Activated T-cell treated with anti-CD3 and anti-CD28 coated beads, Interleukin-2, amount 50 U/mL, for 4 hours (primary cell): ENCODE measurements at regions not wholly inside any gene's neighbourhood (a gene's known extent, or its start where the extent isn't known, plus 50 kb on each side); places are given as distances from the start of the nearest gene placed in this dataset.

Experiments used
- ATAC-seq, 2 donors: fragments of 200-7000 bp; cut with Tn5 transposase; one replicate each; pipeline ENCODE4 v1.10.0; 2021
- DNase-seq: peaks from one replicate; pipeline ENCODE4 v3.0.0-alpha.2; 2020
- H3K27me3 Mint-ChIP-seq: one replicate; pipeline ENCODE4 v1.8.0; 2021; ENCODE audit warnings: low read depth, mixed read lengths
- H3K36me3 Mint-ChIP-seq: one replicate; pipeline ENCODE4 v1.8.0; 2022; ENCODE audit warnings: mixed read lengths; ENCODE audit not compliant: insufficient read depth
- H3K4me1 Mint-ChIP-seq: one replicate; pipeline ENCODE4 v1.8.0; 2021; ENCODE audit warnings: low read depth, mixed read lengths
- H3K4me3 Mint-ChIP-seq: one replicate; pipeline ENCODE4 v1.8.0; 2021; ENCODE audit warnings: mild to moderate bottlenecking, moderate library complexity, mixed read lengths
- H3K9me3 Mint-ChIP-seq: one replicate; pipeline ENCODE4 v1.8.0; 2021; ENCODE audit warnings: mixed read lengths

- no peaks in the 10 kb centered on the region for H3K36me3 Mint-ChIP-seq
- no peaks in the 10 kb centered on the region for H3K4me1 Mint-ChIP-seq
These were observed 460.3 kb downstream of the SPRY1 start for GRCh38 chr4:123856689-123857545.

DNA sequence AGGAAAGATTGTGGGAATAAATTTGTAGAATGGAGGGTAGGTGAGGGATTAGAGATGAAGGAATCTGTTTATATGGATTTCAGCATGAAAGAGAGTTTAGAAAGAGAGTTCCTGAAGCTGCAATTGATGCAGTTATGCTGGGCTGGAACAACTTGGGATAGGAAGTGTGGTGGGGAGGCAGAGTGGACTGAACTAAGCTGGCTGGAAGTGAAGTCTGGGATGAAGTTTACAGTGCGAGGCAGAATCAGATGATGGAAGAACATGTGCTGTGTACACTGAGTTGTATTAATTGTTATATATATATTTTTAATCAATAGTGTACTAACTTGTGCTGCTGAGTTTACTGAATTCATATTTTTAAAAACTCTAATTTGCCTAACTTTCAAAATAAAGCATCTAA lies 461.9 kb downstream of the SPRY1 start:
- no peak for DNase-seq
- no peaks in the 10 kb centered on the region for H3K36me3 Mint-ChIP-seq
- H3K4me1 Mint-ChIP-seq, result no peaks in the 10 kb centered on the region
- ATAC-seq, result no peak
- H3K9me3 Mint-ChIP-seq, result no peaks in the 10 kb centered on the region
- H3K4me3 Mint-ChIP-seq, result no peak overlapping the region
- H3K27me3 Mint-ChIP-seq, result no peaks in the 10 kb centered on the region

More at GRCh38 chr4:123856689-123857545, 460.3 kb downstream of the SPRY1 start:
- no peaks in the 10 kb centered on the region for H3K27me3 Mint-ChIP-seq
- H3K4me3 Mint-ChIP-seq, result no peak overlapping the region
- H3K9me3 Mint-ChIP-seq, result no peaks in the 10 kb centered on the region
- DNase-seq, result no peak
- no peak for ATAC-seq

- H3K9me3 Mint-ChIP-seq, result no peaks in the 10 kb centered on the region
- no peaks in the 10 kb centered on the region for H3K36me3 Mint-ChIP-seq
- no peaks in the 10 kb centered on the region for H3K4me1 Mint-ChIP-seq
- H3K27me3 Mint-ChIP-seq, result no peaks in the 10 kb centered on the region
- H3K4me3 Mint-ChIP-seq, result no peak overlapping the region
- ATAC-seq (no peak), DNase-seq (no peak)
These were observed 466.2 kb downstream of the SPRY1 start for GRCh38 chr4:123862812-123863211.

DNA sequence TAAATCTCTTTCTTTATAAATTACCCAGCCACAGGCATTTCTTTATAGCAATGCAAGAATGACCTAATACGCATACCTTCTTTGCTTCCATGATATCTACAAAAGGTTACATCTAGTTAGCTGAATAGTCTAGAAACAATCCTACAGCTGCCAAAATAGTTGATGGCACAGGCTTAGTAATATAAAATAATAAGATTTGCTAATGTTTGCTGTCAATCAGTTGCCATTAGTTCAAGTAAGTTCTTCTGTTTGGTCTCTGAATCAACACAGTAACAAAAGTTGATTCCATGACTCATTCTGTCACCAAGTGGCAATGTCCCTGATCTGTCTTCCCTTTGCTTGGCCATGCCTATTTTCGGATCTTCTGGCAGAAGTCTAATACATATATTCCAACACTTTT lies 470.2 kb downstream of the SPRY1 start:
- ATAC-seq, result no peak
- H3K27me3 Mint-ChIP-seq, result no peaks in the 10 kb centered on the region

GRCh38 chr4:123867910-123868587 lies 471.5 kb downstream of the SPRY1 start:
- DNase-seq (no peak), ATAC-seq (no peak)

More for the DNA sequence above, 470.2 kb downstream of the SPRY1 start:
- peaks cover 3% of the 10 kb centered on the region for H3K9me3 Mint-ChIP-seq
- H3K4me1 Mint-ChIP-seq, result no peaks in the 10 kb centered on the region
- H3K36me3 Mint-ChIP-seq, result no peaks in the 10 kb centered on the region
- no peak for DNase-seq
- H3K4me3 Mint-ChIP-seq, result no peak overlapping the region

GRCh38 chr4:123869286-123870215 lies 473.0 kb downstream of the SPRY1 start:
- ATAC-seq (no peak), DNase-seq (no peak)
- Mint-ChIP-seq H3K4me3 (no peak overlapping the region), H3K9me3 (peaks cover 3% of the 10 kb centered on the region), H3K27me3 (no peaks in the 10 kb centered on the region), H3K4me1 (no peaks in the 10 kb centered on the region), H3K36me3 (no peaks in the 10 kb centered on the region)

More at GRCh38 chr4:123867910-123868587, 471.5 kb downstream of the SPRY1 start:
- Mint-ChIP-seq H3K4me1 (no peaks in the 10 kb centered on the region), H3K4me3 (no peak overlapping the region), H3K36me3 (no peaks in the 10 kb centered on the region), H3K27me3 (no peaks in the 10 kb centered on the region), H3K9me3 (peaks cover 3% of the 10 kb centered on the region)

- H3K9me3 Mint-ChIP-seq, result peaks cover 3% of the 10 kb centered on the region
- H3K36me3 Mint-ChIP-seq, result no peaks in the 10 kb centered on the region
- no peak overlapping the region for H3K4me3 Mint-ChIP-seq
- H3K27me3 Mint-ChIP-seq, result no peaks in the 10 kb centered on the region
- ATAC-seq (no peak), DNase-seq (no peak)
- no peaks in the 10 kb centered on the region for H3K4me1 Mint-ChIP-seq
These were observed 473.8 kb downstream of the SPRY1 start for GRCh38 chr4:123870216-123870876.

DNA sequence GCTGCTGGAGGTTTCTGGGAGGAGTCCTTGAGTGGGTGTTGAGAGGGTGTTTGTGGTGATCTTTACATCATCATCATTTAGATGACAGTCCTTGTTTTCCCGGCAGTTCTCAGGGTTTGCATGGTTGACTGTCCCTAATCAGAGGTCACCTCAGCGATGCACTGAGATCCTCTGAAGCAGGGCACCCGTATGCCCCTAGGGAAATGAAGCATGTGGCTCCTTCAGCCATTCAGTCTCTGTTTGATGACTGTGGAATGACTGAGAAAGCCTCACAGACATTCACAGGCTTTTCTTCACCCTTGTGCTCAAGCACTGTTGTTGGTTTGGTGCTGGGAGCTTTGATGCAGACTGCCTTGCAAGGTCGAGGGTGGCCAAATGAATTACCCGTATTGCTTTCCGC lies 474.7 kb downstream of the SPRY1 start:
- no peaks in the 10 kb centered on the region for H3K36me3 Mint-ChIP-seq
- no peaks in the 10 kb centered on the region for H3K4me1 Mint-ChIP-seq
- no peak for ATAC-seq
- no peak overlapping the region for H3K4me3 Mint-ChIP-seq
- H3K27me3 Mint-ChIP-seq, result no peaks in the 10 kb centered on the region
- H3K9me3 Mint-ChIP-seq, result peaks cover 3% of the 10 kb centered on the region
- no peak for DNase-seq

DNA sequence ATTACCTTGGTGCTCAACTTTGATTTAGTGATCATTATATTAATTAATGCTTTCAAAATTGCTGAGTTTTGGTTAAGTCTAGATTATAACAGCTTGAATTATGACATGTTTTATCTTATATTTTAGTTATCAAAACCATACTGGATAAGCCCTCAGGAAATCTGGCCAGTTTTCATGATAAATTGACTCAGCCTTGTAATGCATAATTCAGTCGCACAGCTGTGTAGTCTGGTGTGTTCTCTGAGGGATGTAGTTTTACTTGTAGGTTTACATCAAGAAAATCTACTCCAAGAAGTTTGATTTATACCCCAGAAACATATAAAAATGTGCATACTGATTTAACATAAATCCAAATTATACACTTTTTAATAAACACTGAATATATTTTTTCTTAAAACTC lies 477.5 kb downstream of the SPRY1 start:
- DNase-seq, result no peak
- H3K27me3 Mint-ChIP-seq, result no peaks in the 10 kb centered on the region
- H3K4me1 Mint-ChIP-seq, result no peaks in the 10 kb centered on the region
- no peak for ATAC-seq
- H3K9me3 Mint-ChIP-seq, result no peaks in the 10 kb centered on the region
- no peak overlapping the region for H3K4me3 Mint-ChIP-seq
- H3K36me3 Mint-ChIP-seq, result no peaks in the 10 kb centered on the region

- Mint-ChIP-seq H3K36me3 (no peaks in the 10 kb centered on the region), H3K4me1 (no peaks in the 10 kb centered on the region), H3K27me3 (no peaks in the 10 kb centered on the region), H3K4me3 (no peak overlapping the region), H3K9me3 (no peaks in the 10 kb centered on the region)
- DNase-seq (no peak), ATAC-seq (no peak)
These were observed 479.5 kb downstream of the SPRY1 start for GRCh38 chr4:123876143-123876542.

DNA sequence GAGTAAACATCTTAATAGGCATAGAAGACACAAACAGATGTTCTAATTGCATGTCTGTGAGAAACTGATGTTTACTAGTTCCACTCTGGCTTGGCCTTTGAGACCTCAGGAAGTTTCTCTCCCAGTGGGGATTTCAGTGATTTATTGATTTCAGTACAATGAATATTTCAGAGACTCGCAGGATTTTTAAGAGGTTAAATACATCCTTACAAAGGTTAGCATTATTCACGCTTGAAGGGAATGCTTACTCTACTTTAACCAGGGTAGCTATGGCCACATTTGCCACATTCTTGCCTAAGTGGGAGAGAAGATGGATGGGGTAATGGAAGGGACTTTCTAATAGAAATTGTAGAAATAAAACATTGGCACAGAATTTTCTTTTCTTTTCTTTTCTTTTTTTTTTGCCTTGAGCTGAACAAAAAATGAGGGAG lies 480.1 kb downstream of the SPRY1 start:
- DNase-seq (no peak), ATAC-seq (no peak)
- Mint-ChIP-seq H3K27me3 (no peaks in the 10 kb centered on the region), H3K4me3 (no peak overlapping the region), H3K4me1 (no peaks in the 10 kb centered on the region), H3K9me3 (no peaks in the 10 kb centered on the region), H3K36me3 (no peaks in the 10 kb centered on the region)

DNA sequence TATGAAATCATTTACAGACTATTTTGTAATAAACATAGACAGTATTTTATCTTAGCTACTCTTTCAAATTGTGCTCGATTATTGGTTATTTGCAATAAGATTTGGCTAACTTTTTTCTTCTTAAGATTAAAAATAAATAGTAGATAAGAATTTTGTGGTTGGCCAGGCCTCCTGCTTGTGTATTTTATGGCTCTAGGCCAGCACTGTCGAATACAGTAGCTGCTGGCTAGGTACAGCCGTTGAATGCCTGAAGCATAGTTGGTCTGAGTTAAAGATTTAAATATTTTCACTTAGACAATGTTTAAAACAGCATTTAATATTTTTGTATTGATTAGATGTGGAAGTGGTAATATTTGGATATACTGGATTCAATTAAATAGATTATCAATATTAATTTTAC lies 481.0 kb downstream of the SPRY1 start:
- no peak for ATAC-seq
- H3K27me3 Mint-ChIP-seq, result no peaks in the 10 kb centered on the region
- DNase-seq, result no peak
- no peaks in the 10 kb centered on the region for H3K36me3 Mint-ChIP-seq
- H3K4me3 Mint-ChIP-seq, result no peak overlapping the region
- no peaks in the 10 kb centered on the region for H3K9me3 Mint-ChIP-seq
- no peaks in the 10 kb centered on the region for H3K4me1 Mint-ChIP-seq

DNA sequence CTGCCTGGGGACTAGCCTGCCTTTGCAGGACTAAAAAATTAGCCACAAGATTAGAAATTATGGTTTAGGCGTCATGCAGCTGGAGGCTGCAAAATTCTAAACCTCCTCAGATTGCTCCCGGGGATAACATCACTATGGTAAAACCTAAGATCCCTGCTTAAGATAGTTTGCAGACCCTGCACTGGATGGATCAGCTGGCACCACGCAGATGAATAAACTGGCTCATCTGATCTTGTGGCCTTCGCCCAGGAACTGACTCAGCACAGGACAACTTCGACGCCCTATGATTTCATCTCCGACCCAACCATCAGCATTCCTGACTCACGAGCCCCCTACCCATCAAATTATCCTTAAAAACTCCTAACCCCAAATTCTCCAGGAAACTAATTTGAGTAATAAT lies 482.4 kb downstream of the SPRY1 start:
- H3K36me3 Mint-ChIP-seq, result no peaks in the 10 kb centered on the region
- H3K4me1 Mint-ChIP-seq, result no peaks in the 10 kb centered on the region

GRCh38 chr4:123880631-123881030 lies 484.0 kb downstream of the SPRY1 start:
- no peak for ATAC-seq

More for the DNA sequence above, 482.4 kb downstream of the SPRY1 start:
- Mint-ChIP-seq H3K4me3 (no peak overlapping the region), H3K27me3 (no peaks in the 10 kb centered on the region), H3K9me3 (no peaks in the 10 kb centered on the region)
- ATAC-seq, result no peak
- DNase-seq, result no peak

More at GRCh38 chr4:123880631-123881030, 484.0 kb downstream of the SPRY1 start:
- H3K36me3 Mint-ChIP-seq, result no peaks in the 10 kb centered on the region
- no peaks in the 10 kb centered on the region for H3K9me3 Mint-ChIP-seq
- no peaks in the 10 kb centered on the region for H3K4me1 Mint-ChIP-seq
- no peak for DNase-seq
- no peak overlapping the region for H3K4me3 Mint-ChIP-seq
- H3K27me3 Mint-ChIP-seq, result no peaks in the 10 kb centered on the region
